GM12875 (cell line): ENCODE measurements at regions not wholly inside any gene's neighbourhood (a gene's known extent, or its start where the extent isn't known, plus 50 kb on each side); places are given as distances from the start of the nearest gene placed in this dataset.

Source experiments
- H3K4me3 ChIP-seq: one replicate; pipeline ENCODE4 v1.5.1; 2011; ENCODE audit warnings: low read depth, low read length, control low read depth
- CTCF ChIP-seq: IDR thresholded peaks from 2 replicates; pipeline ENCODE4 v1.5.1; 2011; ENCODE audit warnings: low read depth, mild to moderate bottlenecking, control low read depth, inconsistent platforms, low read length, moderate library complexity, borderline replicate concordance; ENCODE audit not compliant: insufficient read depth

- no peak overlapping the region for H3K4me3 ChIP-seq
- no peak for TF ChIP-seq CTCF
Observed at GRCh38 chr4:133059117-133059516, 90.0 kb upstream of the PCDH10 start.

- no peak overlapping the region for H3K4me3 ChIP-seq
- no peak for TF ChIP-seq CTCF
Observed at GRCh38 chr4:133062851-133063250, 86.2 kb upstream of the PCDH10 start.

- no peak for TF ChIP-seq CTCF
- no peak overlapping the region for H3K4me3 ChIP-seq
Observed at GRCh38 chr4:133068083-133068482, 81.0 kb upstream of the PCDH10 start.

GRCh38 chr4:133081246-133081645 is 67.8 kb upstream of the PCDH10 start:
- TF ChIP-seq CTCF = no peak
- H3K4me3 ChIP-seq = no peak overlapping the region

GRCh38 chr4:133084421-133084820 is 64.7 kb upstream of the PCDH10 start:
- no peak for TF ChIP-seq CTCF
- no peak overlapping the region for H3K4me3 ChIP-seq

GRCh38 chr4:133095591-133095990 is 53.5 kb upstream of the PCDH10 start:
- H3K4me3 ChIP-seq = no peak overlapping the region
- no peak for TF ChIP-seq CTCF

GRCh38 chr4:133096972-133097371 is 52.1 kb upstream of the PCDH10 start:
- no peak overlapping the region for H3K4me3 ChIP-seq

More at GRCh38 chr4:133096972-133097371, 52.1 kb upstream of the PCDH10 start:
- no peak for TF ChIP-seq CTCF
